ENCODE measurements at regions not wholly inside any gene's neighbourhood (a gene's known extent, or its start where the extent isn't known, plus 50 kb on each side); places are given as distances from the start of the nearest gene placed in this dataset.

GRCh38 chr10:123462246-123462645 is 203.9 kb upstream of the GPR26 start:
- no peak for DNase-seq

- no peak for DNase-seq
Observed at GRCh38 chr10:123462756-123463155, 203.4 kb upstream of the GPR26 start.

DNA sequence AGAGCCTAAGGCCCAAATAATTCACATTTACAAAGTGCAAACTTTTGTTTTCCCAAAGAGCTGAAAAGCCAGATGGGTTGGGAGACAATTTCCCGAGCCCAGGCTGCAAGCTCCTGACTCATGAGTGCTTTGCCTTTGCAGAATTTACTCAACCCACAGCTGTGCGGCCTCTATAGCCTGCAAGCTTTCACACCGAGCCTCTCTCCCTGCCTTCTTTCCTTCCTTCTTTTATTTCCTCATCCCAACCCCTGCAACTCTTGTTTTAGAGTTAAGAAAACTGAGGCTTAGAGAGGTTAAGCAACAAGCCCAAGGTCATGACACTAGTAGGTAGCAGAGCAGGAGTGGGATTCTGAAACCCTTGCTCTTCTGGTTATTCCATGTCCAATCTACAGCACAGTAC is 203.0 kb upstream of the GPR26 start:
- no peak for DNase-seq

DNA sequence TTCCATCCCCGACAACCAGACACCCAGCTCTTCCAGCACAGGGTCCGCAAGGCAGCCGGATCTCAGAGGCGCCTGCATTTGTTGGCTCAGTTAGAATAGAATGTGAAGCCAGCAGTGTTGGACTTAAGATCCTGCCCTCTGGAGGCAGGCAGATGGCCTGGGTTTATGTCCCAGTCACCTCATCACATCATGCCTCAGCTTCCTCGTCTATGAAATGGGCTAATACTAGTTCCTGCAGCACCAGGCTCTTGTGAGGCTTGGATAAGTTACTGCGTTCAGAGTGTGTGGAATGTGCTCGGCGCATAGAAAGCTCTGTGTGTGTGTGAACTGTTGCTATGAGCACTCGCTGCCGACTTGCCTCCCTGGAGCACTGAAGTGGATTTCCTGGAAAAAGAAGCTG is 202.5 kb upstream of the GPR26 start:
- DNase-seq, result no peak

- DNase-seq, result no peak
Observed at GRCh38 chr10:123464430-123465323, 201.5 kb upstream of the GPR26 start.

DNA sequence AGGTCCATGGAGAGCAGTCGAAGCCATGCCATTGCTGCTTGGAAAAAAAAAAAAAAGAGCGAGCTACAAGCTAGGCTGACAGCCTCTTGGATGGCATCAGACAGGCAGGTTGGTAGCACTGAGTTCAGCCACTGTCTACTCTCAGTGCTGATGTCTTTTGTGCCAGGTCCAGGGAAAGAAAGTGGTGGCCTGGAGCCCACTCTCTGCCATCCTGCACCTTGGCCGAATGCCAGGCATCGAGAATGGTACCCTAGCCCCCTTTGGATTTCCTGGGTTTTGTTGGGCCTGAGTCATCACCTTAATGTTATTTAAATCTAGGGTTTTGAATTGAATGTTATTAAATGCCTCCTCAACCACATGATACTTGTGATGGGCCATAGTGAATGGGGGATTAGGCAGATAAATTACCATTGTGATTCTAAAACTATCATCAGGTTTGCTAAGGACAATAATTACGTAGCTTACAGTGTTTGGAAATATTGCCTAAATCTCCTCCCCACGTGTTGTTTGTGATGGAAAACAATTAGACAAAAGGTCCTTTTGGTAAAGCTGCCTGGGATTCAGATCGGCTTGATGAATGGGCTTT is 195.7 kb upstream of the GPR26 start:
- DNase-seq, result no peak

DNA sequence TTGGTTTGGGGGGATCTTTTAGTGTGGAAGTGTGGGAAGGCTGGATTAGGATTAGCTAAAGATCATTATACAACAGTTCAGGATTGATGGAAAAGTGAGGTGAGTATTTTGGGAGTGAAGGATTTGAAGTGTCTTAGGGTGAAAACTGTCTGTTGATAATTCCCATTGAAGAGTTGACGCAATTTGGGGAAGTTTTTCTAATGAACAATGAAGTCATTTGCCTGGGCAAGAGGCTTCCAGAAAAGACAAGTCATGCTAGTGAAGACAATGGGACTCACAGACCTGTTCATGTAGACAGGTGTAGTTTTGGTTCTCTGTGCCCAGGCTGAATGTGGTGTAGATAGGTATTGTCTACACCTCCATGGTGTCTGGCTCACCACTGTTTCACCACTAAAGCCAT is 194.3 kb upstream of the GPR26 start:
- no peak for DNase-seq

GRCh38 chr10:123472606-123473005 is 193.5 kb upstream of the GPR26 start:
- no peak for DNase-seq

GRCh38 chr10:123474700-123475099 is 191.5 kb upstream of the GPR26 start:
- DNase-seq, result no peak

GRCh38 chr10:123475466-123475865 is 190.7 kb upstream of the GPR26 start:
- DNase-seq, result no peak

DNA sequence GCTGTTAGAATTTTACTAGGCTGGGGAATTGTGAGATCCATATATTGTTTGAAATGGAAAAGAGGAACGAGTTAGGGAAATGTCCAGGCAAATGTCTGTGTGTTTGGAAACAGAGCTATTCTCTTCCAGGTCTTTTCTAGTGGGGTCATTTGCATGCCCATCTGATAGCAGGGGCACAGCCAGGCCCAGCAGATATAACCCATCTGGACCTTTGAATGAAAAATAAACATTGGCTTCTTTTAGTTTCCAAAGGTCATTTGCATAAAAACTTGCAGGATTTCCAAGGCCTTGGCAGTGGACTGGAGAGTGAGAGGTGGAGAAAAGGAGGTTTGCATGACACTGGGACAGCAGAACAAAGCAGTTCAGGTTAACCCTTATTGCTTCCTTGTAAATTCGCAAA is 188.0 kb upstream of the GPR26 start:
- no peak for DNase-seq

DNA sequence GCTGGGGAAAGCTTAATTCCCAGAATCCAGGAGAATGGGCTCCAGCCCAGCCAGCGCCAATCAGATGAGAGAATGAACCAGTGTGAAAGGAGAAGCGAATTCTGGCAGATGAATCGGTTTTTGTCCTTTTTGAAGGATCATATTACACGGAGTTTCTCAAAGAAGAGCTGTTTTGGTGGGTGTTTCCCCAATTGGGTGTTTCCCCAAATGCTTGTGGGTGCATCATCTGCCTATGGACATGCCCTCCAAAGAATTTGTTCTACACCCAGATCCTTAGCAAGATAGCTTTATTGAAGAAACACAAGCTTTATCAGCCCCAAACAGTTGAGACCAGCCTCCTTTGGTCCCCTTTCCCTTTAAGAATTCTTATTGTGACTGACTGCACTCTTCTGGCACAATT is 186.5 kb upstream of the GPR26 start:
- no peak for DNase-seq

DNA sequence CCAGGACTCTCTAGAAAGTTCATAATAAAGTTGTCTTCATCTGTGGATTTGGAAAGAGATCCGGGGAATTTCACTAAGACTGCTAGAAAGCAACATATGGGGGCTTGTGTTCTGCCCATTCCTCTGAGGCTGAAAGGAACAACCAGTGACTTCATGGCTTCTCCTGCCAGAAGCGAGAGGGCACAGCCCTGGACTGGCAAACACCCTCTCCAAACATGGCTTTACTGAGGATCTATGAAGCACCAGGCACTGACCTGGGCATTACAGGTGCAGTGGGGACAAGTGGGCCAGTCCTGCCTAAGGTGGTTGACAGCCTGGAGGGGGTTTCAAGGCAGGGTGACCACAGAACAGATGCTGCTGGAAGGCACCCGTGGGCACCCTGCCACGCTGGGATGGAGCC is 185.8 kb upstream of the GPR26 start:
- DNase-seq, result no peak

GRCh38 chr10:123480845-123481244 is 185.3 kb upstream of the GPR26 start:
- DNase-seq, result no peak

- DNase-seq, result no peak
Observed at GRCh38 chr10:123484722-123485121, 181.4 kb upstream of the GPR26 start.

DNA sequence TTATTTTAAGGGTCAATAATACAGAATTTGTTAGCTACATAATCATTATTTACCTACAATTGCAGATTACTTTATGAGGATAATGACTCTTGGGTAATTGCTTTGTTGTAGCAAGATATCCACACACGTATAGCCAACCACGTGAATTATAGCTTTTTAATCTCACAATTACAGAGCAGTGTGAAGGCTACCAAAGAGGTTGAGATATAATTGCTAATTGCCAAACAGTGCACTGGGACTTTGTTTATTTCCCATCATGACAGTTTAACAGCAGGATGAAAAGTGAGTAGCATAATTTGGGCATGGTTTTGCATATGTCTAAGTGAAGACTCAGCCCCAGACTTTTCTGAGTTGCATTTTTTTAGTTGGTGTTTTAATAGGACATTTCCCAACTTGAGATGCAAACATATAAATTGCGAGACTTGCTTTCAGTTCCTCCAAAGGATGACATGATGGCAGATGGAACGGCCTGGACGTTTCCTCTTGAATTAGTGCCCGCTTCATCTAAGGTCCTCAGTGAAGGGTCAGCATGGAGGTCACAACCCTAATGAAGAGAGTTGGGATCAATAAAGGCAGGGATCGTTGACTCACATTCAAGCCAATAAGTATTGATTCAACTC is 180.7 kb upstream of the GPR26 start:
- DNase-seq, result no peak

DNA sequence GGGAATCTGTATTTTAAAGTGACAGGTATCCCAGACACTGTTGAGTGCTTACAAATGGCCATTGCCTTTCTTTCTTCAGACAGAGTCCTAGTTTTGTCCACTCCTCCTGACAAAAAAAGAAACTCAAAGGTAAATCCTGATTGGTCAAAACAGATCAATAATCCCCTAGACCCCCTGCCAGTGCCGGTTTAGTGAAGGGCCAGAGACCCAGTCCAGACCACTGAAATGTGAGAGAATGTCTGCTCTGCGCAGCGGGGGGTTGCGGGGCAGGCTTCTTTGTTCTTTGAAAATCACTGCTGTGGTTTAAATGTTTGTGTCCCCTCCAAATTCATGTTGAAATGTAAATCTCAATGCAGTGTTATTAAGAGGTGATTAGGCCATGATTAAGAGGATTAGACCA is 177.7 kb upstream of the GPR26 start:
- DNase-seq, result no peak

- no peak for DNase-seq
Observed at GRCh38 chr10:123491364-123491763, 174.8 kb upstream of the GPR26 start.

DNA sequence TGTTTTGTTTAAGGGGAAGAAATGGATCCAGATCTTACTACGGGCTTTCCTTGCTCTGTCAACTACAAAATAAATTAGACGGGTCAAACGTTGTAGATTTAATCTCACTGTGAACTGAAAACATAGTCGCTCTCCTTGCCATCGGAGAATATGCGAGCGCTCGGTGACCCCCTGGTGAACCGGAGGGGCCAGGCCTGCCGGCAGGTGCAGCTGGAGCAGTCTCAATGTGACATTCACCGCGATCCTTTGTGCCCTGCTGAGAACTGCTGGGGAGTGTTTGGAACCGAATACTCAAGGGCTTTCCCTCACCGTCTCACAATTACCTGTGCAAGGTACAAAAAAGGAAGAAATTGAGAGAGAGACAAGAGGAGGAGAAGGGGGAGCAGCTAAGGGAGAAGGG is 174.1 kb upstream of the GPR26 start:
- no peak for DNase-seq

- no peak for DNase-seq
Observed at GRCh38 chr10:123494301-123494808, 171.8 kb upstream of the GPR26 start.

DNA sequence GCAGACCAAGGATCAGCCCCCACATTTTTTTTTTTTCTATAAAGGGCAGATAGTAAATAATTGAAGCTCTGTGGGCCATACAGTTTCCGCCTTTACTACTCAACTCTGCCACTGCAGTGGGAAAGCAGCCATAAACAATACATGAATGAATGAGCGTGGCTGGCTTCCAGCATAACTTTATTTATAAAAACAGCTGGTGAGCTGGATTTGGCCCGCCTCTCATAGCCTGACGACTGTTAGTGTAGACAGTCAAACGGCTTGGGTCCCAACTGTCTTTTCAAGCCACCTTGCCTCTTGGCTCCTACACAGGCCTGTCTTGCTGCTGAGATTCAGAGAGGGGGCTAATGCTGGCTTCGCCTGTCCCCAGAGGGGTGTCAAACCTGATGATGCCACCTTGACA is 169.8 kb upstream of the GPR26 start:
- no peak for DNase-seq

GRCh38 chr10:123496996-123497660 is 169.0 kb upstream of the GPR26 start:
- DNase-seq, result no peak

GRCh38 chr10:123500110-123500509 is 166.0 kb upstream of the GPR26 start:
- no peak for DNase-seq

GRCh38 chr10:123501148-123501547 is 165.0 kb upstream of the GPR26 start:
- no peak for DNase-seq

Measured in DMS79 (cell line).